ENCODE measurements at regions not wholly inside any gene's neighbourhood (a gene's known extent, or its start where the extent isn't known, plus 50 kb on each side); places are given as distances from the start of the nearest gene placed in this dataset.

- Mint-ChIP-seq H3K4me3 (ENCODE audit: low read depth) (no peak overlapping the region), H3K27ac (no peak overlapping the region), H3K9me3 (ENCODE audit: low read depth) (no peaks in the 10 kb centered on the region), H3K27me3 (peaks cover 5% of the 10 kb centered on the region), H3K4me1 (ENCODE audit: low read depth) (peaks cover 11% of the 10 kb centered on the region), H3K36me3 (ENCODE audit: insufficient read depth) (no peaks in the 10 kb centered on the region)
- DNase-seq (ENCODE audit: low spot score, unreplicated experiment): no peak
- TF ChIP-seq CTCF (IDR thresholded peaks at IDR 0.05; ENCODE audit: unreplicated experiment): no peak
Observed at GRCh38 chr9:16352791-16353401, 517.6 kb downstream of the BNC2 start.

- Mint-ChIP-seq H3K4me3 (ENCODE audit: low read depth) (no peak overlapping the region), H3K27ac (no peak overlapping the region), H3K27me3 (peaks cover 5% of the 10 kb centered on the region), H3K9me3 (ENCODE audit: low read depth) (peaks cover 3% of the 10 kb centered on the region), H3K4me1 (ENCODE audit: low read depth) (peaks cover 3% of the 10 kb centered on the region), H3K36me3 (ENCODE audit: insufficient read depth) (no peaks in the 10 kb centered on the region)
- DNase-seq (ENCODE audit: low spot score, unreplicated experiment): no peak
- TF ChIP-seq CTCF (IDR thresholded peaks at IDR 0.05; ENCODE audit: unreplicated experiment): no peak
Observed at GRCh38 chr9:16356196-16356765, 514.2 kb downstream of the BNC2 start.

GRCh38 chr9:16357828-16358227 lies 512.6 kb downstream of the BNC2 start:
- Mint-ChIP-seq H3K4me1 (ENCODE audit: low read depth) (no peaks in the 10 kb centered on the region), H3K27ac (no peak overlapping the region), H3K4me3 (ENCODE audit: low read depth) (no peak overlapping the region), H3K36me3 (ENCODE audit: insufficient read depth) (no peaks in the 10 kb centered on the region), H3K27me3 (peaks cover 5% of the 10 kb centered on the region), H3K9me3 (ENCODE audit: low read depth) (peaks cover 3% of the 10 kb centered on the region)
- DNase-seq (ENCODE audit: low spot score, unreplicated experiment): no peak
- no peak for TF ChIP-seq CTCF (IDR thresholded peaks at IDR 0.05; ENCODE audit: unreplicated experiment)

- Mint-ChIP-seq H3K4me3 (ENCODE audit: low read depth) (no peak overlapping the region), H3K27me3 (peaks cover 5% of the 10 kb centered on the region), H3K4me1 (ENCODE audit: low read depth) (no peaks in the 10 kb centered on the region), H3K36me3 (ENCODE audit: insufficient read depth) (no peaks in the 10 kb centered on the region), H3K27ac (no peak overlapping the region), H3K9me3 (ENCODE audit: low read depth) (peaks cover 3% of the 10 kb centered on the region)
- DNase-seq (ENCODE audit: low spot score, unreplicated experiment): no peak
- TF ChIP-seq CTCF (IDR thresholded peaks at IDR 0.05; ENCODE audit: unreplicated experiment): no peak
Observed at GRCh38 chr9:16358751-16359150, 511.7 kb downstream of the BNC2 start.
